SHP77 treated with DMSO at 0.1 percent for 48 hours (cell line): ENCODE measurements at regions not wholly inside any gene's neighbourhood (a gene's known extent, or its start where the extent isn't known, plus 50 kb on each side); places are given as distances from the start of the nearest gene placed in this dataset.
A peak's percentile ranks its signal among the peaks of the same experiment; 100 is the strongest.

ENCODE experiments used
- DNase-seq: peaks from one replicate; lab custom pipeline; 2025; lab: John Stamatoyannopoulos, UW

DNA sequence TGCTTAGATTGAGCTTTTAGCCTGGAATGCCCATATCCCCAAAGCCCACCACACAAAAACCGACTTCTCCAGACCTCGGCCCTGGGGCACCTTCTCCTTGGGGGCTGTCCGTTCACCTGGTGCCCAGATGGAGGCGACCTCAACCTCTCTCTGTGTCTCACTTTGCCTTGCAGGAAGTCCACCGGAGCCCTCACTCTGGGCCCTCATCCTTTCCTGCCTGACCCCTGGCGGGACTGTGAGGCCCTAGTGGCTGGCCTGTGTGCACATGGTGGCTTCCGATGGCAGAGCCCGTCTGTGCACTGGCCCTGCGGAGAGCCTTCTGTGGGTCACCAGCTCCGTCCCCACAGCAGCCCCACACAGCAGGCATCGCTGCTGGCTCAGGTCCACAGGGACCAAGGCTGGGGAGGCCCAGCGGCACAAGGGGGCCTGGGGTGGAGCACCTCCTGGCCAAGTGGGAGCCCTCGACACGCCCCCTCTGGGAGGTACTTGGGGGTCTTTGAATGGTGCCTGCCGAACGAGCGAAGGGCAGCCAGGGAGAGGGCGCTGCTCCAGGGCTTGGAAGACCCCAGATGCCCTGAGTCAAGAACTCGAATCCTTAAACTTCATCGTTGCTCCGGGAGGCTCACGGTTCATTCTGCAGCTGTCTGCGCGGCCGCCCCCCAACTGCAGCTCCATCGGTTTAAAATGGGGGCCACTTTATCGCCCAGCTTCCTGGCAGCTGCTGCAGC is 97.2 kb upstream of the ADRA2C start:
- DNase-seq, result no peak

DNA sequence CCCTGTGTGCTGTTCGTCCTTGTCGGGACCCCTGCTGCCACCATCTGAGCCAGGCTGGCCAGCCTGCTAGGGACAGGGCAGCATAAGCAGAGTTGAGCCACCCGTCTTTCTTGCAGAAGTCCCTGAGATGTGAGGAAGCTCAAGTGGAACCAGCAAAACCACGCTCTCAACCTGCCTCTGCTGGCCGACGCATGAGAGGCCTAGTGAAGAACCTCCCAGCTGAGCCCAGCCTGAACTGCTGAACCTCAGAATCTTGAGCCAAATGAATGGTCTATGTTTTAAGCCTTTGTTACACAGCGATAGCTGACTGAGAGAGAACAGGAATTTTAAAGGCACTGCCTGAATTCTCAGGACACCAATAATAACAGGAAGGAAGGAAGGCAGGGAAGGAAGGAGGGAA is 98.9 kb upstream of the ADRA2C start:
- DNase-seq, result no peak

DNA sequence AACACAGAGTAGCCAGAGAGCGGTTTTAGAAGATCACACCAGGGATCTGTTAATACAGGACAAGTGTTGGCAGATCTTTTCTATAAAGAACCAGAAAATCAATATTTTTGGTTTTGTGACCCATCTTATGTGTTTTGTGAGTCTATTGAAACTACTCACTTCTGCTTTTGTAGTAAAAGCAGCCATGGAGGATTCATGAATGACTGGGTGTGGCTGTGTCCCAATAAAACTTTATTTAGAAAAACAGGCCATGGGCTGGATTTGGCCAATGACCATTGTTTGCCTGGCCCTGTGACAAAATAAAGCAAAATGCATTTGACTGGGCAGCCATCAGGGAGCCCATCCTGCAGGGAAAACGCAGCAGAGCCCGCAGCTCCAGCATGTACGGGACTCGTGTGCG is 99.9 kb upstream of the ADRA2C start:
- no peak for DNase-seq

DNA sequence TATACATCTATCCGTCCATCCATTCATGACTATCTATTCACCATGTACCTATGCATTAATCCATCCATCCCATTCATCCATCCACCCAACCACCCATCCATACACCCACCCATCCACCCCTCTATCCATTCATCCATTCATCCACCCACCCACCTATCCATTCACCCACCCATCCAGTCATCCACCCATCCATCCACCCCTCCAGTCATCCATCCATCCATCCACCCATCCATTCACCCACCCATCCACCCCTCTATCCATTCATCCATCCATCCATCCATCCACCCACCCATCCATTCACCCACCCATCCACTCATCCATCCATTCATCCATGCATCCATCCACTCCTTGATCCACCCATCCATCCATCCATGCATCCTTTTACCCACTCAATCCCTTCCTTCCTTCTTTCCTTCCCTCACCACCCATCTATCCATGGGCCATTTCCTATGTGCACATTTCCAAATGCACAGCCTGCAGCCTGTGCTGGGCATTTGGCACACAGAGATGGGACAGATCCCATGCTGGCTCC is 100.8 kb upstream of the ADRA2C start:
- no peak for DNase-seq

DNA sequence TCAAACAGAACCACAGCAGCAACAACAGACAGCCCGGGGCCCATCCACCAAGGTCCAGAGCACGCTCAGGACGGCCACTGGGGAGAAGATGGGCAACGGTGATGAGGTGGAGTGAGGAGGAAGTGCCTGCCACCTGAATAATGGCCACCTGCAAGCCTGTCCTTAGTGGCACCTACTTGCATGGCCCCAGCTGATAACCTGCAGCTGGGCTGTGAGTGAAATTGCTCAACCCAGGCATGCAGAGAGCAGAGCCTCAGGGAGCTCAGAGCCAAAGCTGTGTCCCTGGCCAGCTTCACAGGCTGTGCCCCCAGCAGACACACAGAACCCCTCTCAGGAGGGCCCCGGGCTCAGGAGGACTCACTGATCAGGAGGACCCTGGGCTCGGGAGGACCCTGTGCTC is 102.4 kb upstream of the ADRA2C start:
- no peak for DNase-seq

DNA sequence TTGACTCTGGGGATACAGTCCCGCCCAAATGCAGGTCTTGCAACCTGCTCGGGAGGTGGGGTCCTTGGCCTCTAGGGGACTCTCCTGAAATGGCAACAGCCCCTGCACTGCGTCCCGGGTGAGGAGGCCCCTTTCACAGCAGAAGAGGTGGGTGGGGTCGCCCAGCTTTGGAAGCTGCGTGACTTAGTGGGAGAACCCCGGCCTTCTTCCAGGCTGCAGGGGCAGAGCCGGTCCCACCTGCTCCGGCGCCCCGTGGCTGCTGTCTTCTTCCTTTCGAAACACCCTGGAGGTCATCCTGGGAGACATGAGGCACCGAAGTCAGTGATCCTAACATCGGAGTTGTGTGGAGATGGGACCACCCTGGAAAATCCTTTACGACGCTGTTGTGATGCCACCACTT is 103.7 kb upstream of the ADRA2C start:
- DNase-seq, result no peak

GRCh38 chr4:3661989-3662388 is 104.2 kb upstream of the ADRA2C start:
- DNase-seq, result no peak

GRCh38 chr4:3660928-3661515 is 105.2 kb upstream of the ADRA2C start:
- no peak for DNase-seq

- peak; percentile 31 for DNase-seq
Measured at GRCh38 chr4:3660086-3660927, 105.9 kb upstream of the ADRA2C start.

- no peak for DNase-seq
Measured at GRCh38 chr4:3659131-3659530, 107.1 kb upstream of the ADRA2C start.

- no peak for DNase-seq
Measured at GRCh38 chr4:3658530-3658913, 107.7 kb upstream of the ADRA2C start.

DNA sequence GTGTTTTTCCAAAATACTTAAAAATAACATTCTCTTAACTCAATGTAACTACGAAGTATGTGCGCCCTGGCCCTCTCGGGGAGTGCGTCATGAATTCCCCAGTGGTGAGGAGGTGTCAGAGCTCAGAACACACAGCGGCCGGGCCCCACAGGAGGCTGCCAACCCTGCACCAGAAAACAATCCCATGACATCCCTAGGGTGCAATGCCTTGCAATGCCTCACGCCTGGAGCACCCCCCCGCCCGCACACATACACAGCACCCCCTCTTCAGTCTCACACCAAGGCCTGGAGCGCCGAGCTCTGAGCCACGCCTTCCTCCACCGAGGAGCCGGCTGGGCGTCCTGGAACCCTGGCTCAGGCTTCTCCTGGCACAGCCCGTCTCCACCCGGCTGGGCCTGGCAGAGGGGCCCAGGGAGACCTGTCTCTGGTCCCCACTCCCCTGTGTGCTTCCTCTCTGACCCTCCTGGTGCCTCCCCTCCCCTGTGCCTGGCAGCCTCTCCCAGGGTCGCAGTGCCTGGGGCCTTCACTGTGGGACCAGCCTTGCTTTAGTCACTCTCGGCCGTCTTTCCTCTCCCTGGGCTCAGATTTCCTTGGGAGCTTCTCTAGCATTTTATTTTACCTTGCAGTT is 108.2 kb upstream of the ADRA2C start:
- no peak for DNase-seq

DNA sequence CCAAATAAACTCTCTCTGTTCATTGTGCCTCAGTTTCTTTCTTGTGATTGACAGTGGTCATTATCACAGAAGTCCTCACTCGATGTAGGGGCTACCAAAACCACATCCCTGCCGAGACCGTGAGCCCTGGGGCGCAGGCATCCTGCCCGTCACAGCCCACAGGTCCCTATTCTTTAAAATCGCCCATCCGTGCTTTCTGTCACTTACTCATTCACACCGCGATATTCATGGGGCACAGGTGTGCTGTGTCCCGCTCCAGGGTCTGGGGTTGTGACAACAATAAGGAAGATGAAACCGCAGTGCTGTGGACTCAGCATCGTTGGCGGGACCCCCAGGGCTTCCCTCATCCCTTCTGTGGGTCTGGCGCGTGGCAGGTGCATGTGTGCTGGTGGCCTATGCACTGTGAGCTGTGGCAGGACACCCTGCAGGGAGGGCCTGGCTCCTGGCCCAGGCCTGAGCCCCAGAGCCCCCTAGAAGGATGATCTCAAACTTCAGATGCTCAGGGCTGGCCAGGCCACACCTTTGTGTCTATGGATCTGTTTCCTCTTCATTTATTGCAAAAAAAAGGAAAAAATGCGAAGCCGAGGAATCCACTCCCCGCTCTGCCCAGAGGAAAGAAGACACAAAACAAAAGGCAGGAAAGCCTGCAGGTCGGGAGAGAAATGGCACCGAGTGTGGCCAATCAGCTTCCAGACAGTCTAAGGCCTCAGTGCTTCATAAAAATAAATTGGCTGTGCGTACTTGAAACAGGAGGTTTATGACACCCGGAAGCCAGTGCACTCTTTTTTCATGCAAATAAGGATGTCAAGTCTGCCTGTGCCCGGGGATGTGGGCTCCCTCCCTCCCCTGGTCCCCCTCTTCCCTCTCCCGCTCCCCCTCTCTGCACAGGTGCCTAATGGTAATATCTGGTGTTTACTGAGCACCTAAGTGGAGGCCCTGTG is 109.5 kb upstream of the ADRA2C start:
- no peak for DNase-seq

GRCh38 chr4:3655963-3656362 is 110.2 kb upstream of the ADRA2C start:
- DNase-seq, result no peak

- no peak for DNase-seq
Measured at GRCh38 chr4:3655485-3655884, 110.7 kb upstream of the ADRA2C start.

- DNase-seq, result no peak
Measured at GRCh38 chr4:3654036-3654807, 112.0 kb upstream of the ADRA2C start.

DNA sequence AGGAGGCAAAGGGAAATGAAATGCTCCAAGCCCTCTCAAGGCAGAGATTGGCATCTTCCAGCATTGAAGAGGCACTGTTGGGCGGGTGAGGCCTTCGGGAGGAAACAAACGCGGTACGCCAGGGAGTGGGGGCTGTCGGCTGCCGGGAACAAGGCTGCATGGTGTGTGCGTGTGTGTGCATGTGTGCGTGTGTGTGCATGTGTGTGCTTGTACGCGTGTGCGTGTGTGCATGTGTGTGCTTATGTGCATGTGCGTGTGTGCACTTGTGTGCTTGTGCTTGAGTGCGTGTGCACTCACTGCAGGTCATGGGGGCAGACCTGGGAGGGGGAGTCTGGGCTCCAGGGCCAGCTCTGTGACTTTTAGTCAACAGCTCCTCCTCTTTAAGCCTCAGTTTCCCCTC is 113.6 kb upstream of the ADRA2C start:
- no peak for DNase-seq

DNA sequence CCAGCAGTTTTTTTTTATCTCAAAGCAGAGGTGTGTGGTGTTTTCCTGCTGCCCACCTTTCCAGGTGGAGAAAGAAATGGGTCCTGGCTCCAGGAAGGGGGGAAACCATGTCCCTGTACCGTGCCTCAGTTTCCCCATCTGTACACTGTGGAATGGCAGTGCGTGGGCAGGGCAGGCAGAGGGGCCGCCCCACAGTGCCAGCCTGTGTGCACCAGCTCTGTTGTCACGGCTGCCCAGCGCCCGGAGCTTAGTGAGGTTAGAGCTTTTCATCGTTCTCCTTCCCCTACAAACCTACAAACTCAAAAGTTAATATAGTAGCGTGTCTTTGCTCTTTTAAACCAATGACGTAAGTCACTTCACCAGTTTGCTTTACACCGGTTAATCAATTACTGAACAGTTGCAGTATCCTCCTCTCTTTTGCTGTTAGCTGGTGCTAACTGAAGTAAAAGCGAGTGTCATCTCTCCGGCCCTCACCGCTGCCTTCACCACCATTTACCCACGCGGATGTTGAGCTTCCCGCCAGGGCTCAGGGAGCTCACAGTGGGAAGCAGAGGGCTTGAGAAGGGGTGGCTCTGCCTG is 114.8 kb upstream of the ADRA2C start:
- DNase-seq, result no peak

GRCh38 chr4:3649491-3649890 is 116.7 kb upstream of the ADRA2C start:
- no peak for DNase-seq

DNA sequence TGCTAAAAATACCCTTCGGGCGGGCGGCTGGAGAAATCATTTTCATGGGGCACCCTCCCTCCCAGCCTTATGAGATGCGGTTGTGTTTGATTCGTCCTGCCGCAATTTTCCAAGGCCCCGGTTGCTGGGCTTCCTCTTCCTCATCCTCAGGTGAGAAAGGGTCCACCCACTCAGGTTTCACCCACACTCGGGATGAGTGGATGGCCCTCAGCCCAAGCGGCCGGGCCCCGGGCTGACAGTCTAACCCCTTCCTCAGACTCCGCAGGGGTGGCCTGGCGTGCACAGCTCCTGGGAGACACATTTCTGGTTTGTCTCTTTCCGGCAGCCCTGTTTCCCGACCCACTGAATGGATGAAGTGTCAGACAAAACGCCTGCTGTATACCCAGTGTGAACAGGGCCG is 116.5 kb upstream of the LRPAP1 start:
- no peak for DNase-seq
